HCT116 (cell line): ENCODE measurements at regions not wholly inside any gene's neighbourhood (a gene's known extent, or its start where the extent isn't known, plus 50 kb on each side); places are given as distances from the start of the nearest gene placed in this dataset.

ENCODE experiments used
- ATAC-seq: fragments of 200-7000 bp; cut with Tn5 transposase; 2 replicates; pipeline ENCODE4 v1.9.1; 2020; ENCODE audit warnings: mild to moderate bottlenecking, moderate library complexity
- BruUV-seq: library from RNA; stranded (reverse); fragments of 400-500 nt; replicated peaks from 2 replicates; lab custom pipeline; 2021; lab: Mats Ljungman, UMichigan
- CTCF ChIA-PET: fragments of 300-600 bp; sonication (Branson Sonifier 250); formaldehyde crosslinking; loops from one replicate; lab custom pipeline; 2021; ENCODE audit warnings: antibody characterized with exemption; lab: Charles Lee
- POLR2A ChIA-PET: fragments of 300-600, 350-600 bp; sonication (Branson Sonifier 250); formaldehyde crosslinking; loops from one replicate; lab custom pipeline; 2021; ENCODE audit warnings: antibody characterized with exemption; lab: Charles Lee
- RAD21 ChIA-PET, 2 experiments: fragments of 300-600 bp; sonication (Branson Sonifier 250); formaldehyde crosslinking; loops; one replicate each; lab custom pipeline; 2023; ENCODE audit warnings: low total read pairs in 2 of 2; ENCODE audit not compliant: uncharacterized antibody in 2 of 2, unreplicated experiment in 2 of 2, low non-redundant PET in 1 of 2; lab: Charles Lee
- DNase-seq: peaks from one replicate; pipeline ENCODE4 v3.0.0-alpha.2; 2010; ENCODE audit warnings: low read depth, low spot score
- H2AFZ ChIP-seq: fragments of 200-600 bp; shearing (Covaris generic), sonication (generic); 2 replicates; pipeline ENCODE4 v1.6.1; 2017; ENCODE audit warnings: low read depth, mixed run types, mixed read lengths, antibody characterized with exemption, low read length; ENCODE audit not compliant: poor library complexity, severe bottlenecking
- H3K27ac ChIP-seq: 2 replicates; pipeline ENCODE4 v1.5.1; 2012; ENCODE audit warnings: low read depth, low read length
- H3K27me3 ChIP-seq: fragments of 200-600 bp; sonication (generic); 2 replicates; pipeline ENCODE4 v1.6.1; 2016; ENCODE audit warnings: mixed run types, low read length, mixed read lengths; ENCODE audit not compliant: insufficient read depth
- H3K36me3 ChIP-seq, 2 experiments: fragments of 200-500 bp in 1 of 2; fragments of 200-600 bp in 1 of 2; sonication (Bioruptor generic) in 1 of 2; sonication (generic) in 1 of 2; 2 replicates each; pipeline versions ENCODE4 v1.5.1 to v1.6.1; 2014 to 2016; ENCODE audit warnings: low read length in 2 of 2, inconsistent platforms in 1 of 2, mixed read lengths in 1 of 2, mixed run types in 1 of 2; ENCODE audit not compliant: insufficient read depth in 2 of 2, control insufficient read depth in 1 of 2
- H3K4me1 ChIP-seq, 2 experiments: fragments of 200-600 bp in 1 of 2; sonication (generic) in 1 of 2; 2 replicates each; pipeline versions ENCODE4 v1.5.1 to v1.6.1; 2012 to 2017; ENCODE audit warnings: low read length in 2 of 2, inconsistent platforms in 1 of 2, mild to moderate bottlenecking in 1 of 2, mixed read lengths in 1 of 2, mixed run types in 1 of 2, moderate library complexity in 1 of 2; ENCODE audit not compliant: insufficient read depth in 2 of 2, control insufficient read depth in 1 of 2
- H3K4me2 ChIP-seq: fragments of 200-600 bp; sonication (generic); 2 replicates; pipeline ENCODE4 v1.6.1; 2017; ENCODE audit warnings: mixed run types, low read length, mixed read lengths
- H3K4me3 ChIP-seq, 2 experiments: fragments of 200-600 bp in 1 of 2; sonication (generic) in 1 of 2; replicated peaks in 1 of 2; 2 replicates each; pipeline ENCODE4 v1.5.1; 2011 to 2016; ENCODE audit warnings: low read length in 2 of 2, control low read depth in 1 of 2, low read depth in 1 of 2, mild to moderate bottlenecking in 1 of 2, mixed read lengths in 1 of 2, mixed run types in 1 of 2
- H3K79me2 ChIP-seq: fragments of 200-600 bp; sonication (generic); 2 replicates; pipeline ENCODE4 v1.6.1; 2017; ENCODE audit warnings: mild to moderate bottlenecking, mixed run types, low read length, moderate library complexity, mixed read lengths; ENCODE audit not compliant: insufficient read depth
- H3K9ac ChIP-seq: fragments of 200-600 bp; sonication (generic); 2 replicates; pipeline ENCODE4 v1.6.1; 2016; ENCODE audit warnings: low read length, mixed read lengths
- H3K9me2 ChIP-seq: fragments of 200-600 bp; sonication (generic), shearing (Covaris generic); 2 replicates; pipeline ENCODE4 v1.6.1; 2017; ENCODE audit warnings: mixed run types, mild to moderate bottlenecking, moderate library complexity; ENCODE audit not compliant: insufficient read depth
- H3K9me3 ChIP-seq, 2 experiments: fragments of 200-500 bp in 1 of 2; fragments of 200-600 bp in 1 of 2; sonication (Bioruptor generic) in 1 of 2; sonication (generic) in 1 of 2; 2 replicates each; pipeline ENCODE4 v1.6.1; 2014 to 2017; ENCODE audit warnings: low read length in 2 of 2, mixed read lengths in 2 of 2, inconsistent platforms in 1 of 2, low read depth in 1 of 2, mild to moderate bottlenecking in 1 of 2, mixed run types in 1 of 2, moderate library complexity in 1 of 2; ENCODE audit not compliant: control insufficient read depth in 1 of 2, insufficient read depth in 1 of 2
- H4K20me1 ChIP-seq: fragments of 200-600 bp; sonication (generic), shearing (Covaris generic); 2 replicates; pipeline ENCODE4 v1.6.1; 2017; ENCODE audit warnings: mixed run types, mild to moderate bottlenecking, moderate library complexity; ENCODE audit not compliant: insufficient read depth
- CBX3 ChIP-seq: IDR thresholded peaks from 2 replicates; pipeline ENCODE4 v1.6.1; 2012; ENCODE audit warnings: low read depth
- CEBPB ChIP-seq: IDR thresholded peaks from 2 replicates; pipeline ENCODE4 v1.6.1; 2012; ENCODE audit warnings: low read depth
- EZH2 ChIP-seq: fragments of 200-600 bp; sonication (generic); IDR thresholded peaks from 2 replicates; pipeline ENCODE4 v1.6.1; 2017; ENCODE audit warnings: antibody characterized with exemption, mixed run types
- JUND ChIP-seq: IDR thresholded peaks from 2 replicates; pipeline ENCODE4 v1.6.1; 2012
- RAD21 ChIP-seq: IDR thresholded peaks from 2 replicates; pipeline ENCODE4 v1.6.1; 2012; ENCODE audit warnings: low read depth, mild to moderate bottlenecking
- SP1 ChIP-seq: IDR thresholded peaks from 2 replicates; pipeline ENCODE4 v1.6.1; 2012; ENCODE audit warnings: low read depth
- SRF ChIP-seq: IDR thresholded peaks from 2 replicates; pipeline ENCODE4 v1.6.1; 2012; ENCODE audit warnings: low read depth
- ZNF274 ChIP-seq: fragments of 200-500 bp; sonication (Bioruptor generic); IDR thresholded peaks from 2 replicates; pipeline ENCODE4 v1.6.1; 2014; ENCODE audit warnings: mild to moderate bottlenecking, low read depth, low read length, inconsistent platforms
- intact Hi-C: fragments of 100-400 bp; cut with micrococcal nuclease; formaldehyde crosslinking; loops from 2 replicates; pipeline ENCODE4 v1.10.0; 2022
- TF ChIP-seq, protein P1 (sequence below): IDR thresholded peaks from 2 replicates; pipeline ENCODE4 v1.6.1; 2012

DNA sequence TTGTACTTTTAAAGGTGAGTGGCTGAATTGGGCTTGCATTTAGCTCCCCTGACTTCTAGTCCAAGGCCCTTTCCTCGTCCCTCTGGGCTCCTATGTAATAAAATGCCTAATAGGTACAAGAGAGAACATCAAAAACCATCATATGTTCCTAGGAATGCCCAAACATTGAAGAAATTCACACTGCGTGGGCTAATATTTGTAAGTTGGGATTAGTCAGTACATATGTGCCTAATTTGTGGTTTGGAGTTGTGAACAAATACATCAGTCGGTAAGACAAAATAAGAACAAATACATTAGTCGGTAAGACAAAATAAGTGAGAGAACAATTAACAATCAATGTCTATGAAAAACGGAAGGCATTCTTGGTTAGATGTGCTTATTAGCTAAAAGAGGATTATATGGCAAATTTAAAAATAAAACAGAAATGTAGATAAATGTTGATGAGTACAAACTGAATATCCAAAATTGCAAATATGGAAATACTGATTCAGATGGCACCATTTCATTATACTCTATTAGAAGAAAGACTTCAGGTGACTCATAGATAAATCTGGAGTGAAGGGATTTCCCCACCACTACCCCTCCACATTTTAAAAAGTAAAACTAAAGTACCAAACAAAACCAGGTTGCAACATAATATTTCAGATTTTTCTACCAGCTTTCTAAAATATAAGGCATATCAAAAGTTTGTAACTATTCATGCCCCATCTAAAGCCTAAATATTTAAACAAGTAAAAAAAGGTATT lies 325.4 kb downstream of the ZEB2 start:
- H3K4me1 ChIP-seq: peaks cover 3 to 16% of the 10 kb centered on the region in 2 experiments; a peak in 3 of 4 replicates
- no peaks in the 10 kb centered on the region for H4K20me1 ChIP-seq
- ATAC-seq (no peak), DNase-seq (no peak)
- no peak overlapping the region for H2AFZ ChIP-seq
- H3K9me2 ChIP-seq: no peaks in the 10 kb centered on the region
- no peak overlapping the region for H3K9ac ChIP-seq
- no TSS peak for BruUV-seq
- ChIA-PET CTCF (no interaction called here), POLR2A (no interaction called here), RAD21 (no interaction called here)
- TF ChIP-seq JUND: no peak
- no peak for TF ChIP-seq CBX3
- TF ChIP-seq CEBPB: no peak
- no peak for TF ChIP-seq SP1
- no peak for TF ChIP-seq EZH2
- no peak for TF ChIP-seq RAD21
- no peak for TF ChIP-seq SRF
- TF ChIP-seq, protein P1, sequence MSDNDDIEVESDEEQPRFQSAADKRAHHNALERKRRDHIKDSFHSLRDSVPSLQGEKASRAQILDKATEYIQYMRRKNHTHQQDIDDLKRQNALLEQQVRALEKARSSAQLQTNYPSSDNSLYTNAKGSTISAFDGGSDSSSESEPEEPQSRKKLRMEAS: no peak
- intact Hi-C loops: no loop called here
- no peaks in the 10 kb centered on the region for H3K36me3 ChIP-seq
- H3K9me3 ChIP-seq: no peaks in the 10 kb centered on the region
- H3K4me2 ChIP-seq: no peak overlapping the region
- no peaks in the 10 kb centered on the region for H3K79me2 ChIP-seq
- no peak overlapping the region for H3K4me3 ChIP-seq
- no peak overlapping the region for H3K27ac ChIP-seq
- H3K27me3 ChIP-seq: no peaks in the 10 kb centered on the region

DNA sequence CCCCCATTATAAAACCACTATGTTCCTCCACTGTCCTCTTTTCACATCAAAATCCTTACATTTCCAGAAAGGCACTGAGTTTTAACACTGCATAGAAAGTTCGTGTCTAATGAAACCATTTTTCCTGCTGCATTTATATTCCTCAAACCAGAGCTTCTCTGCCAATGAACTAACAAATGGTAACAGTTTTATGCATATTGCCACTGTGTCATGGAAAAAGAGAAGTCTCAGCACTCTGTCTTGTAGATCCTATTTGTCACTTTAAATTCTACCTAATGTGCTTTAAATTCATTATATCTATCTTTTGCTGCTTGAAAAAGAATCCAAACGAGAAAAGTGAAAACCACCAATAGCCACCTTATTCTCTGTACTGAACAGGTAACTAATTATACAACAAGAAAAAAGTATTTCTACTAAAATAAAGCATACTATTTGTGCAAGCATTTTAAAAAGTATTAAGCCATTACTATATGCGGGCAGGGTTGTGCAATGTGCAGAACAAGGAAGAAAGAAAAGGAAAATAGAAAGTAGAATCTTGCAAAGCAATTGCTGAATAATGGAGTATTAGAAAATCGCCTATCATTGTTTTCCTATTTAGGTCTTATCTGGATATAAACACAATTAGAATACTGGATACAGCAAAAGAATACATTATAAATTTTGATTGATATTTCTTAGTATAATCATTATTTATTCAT lies 328.9 kb downstream of the ZEB2 start:
- ATAC-seq (no peak), DNase-seq (no peak)
- no TSS peak for BruUV-seq
- Histone ChIP-seq H3K9me3 (no peaks in the 10 kb centered on the region), H3K36me3 (no peaks in the 10 kb centered on the region), H3K9me2 (no peaks in the 10 kb centered on the region), H3K9ac (no peak overlapping the region), H3K27ac (no peak overlapping the region), H3K4me1 (no peaks in the 10 kb centered on the region), H3K4me3 (no peak overlapping the region), H2AFZ (no peak overlapping the region)
- RAD21 ChIA-PET: no interaction called here
- intact Hi-C loops: no loop called here
- POLR2A ChIA-PET: no interaction called here
- TF ChIP-seq EZH2 (no peak), RAD21 (no peak), ZNF274 (no peak)
- TF ChIP-seq, all 23 proteins: peak for 0
- CTCF ChIA-PET: no interaction called here
- Histone ChIP-seq H3K4me2 (no peak overlapping the region), H4K20me1 (no peaks in the 10 kb centered on the region), H3K79me2 (no peaks in the 10 kb centered on the region), H3K27me3 (no peaks in the 10 kb centered on the region)
